Activated CD8-positive, alpha-beta T cell treated with anti-CD3 and anti-CD28 coated beads for 36 hours (primary cell): ENCODE measurements at regions not wholly inside any gene's neighbourhood (a gene's known extent, or its start where the extent isn't known, plus 50 kb on each side); places are given as distances from the start of the nearest gene placed in this dataset.

ENCODE experiments used
- ATAC-seq: fragments of 200-7000 bp; cut with Tn5 transposase; one replicate; pipeline ENCODE4 v1.10.0; 2021; ENCODE audit warnings: mild to moderate bottlenecking, moderate library complexity
- CTCF ChIA-PET: fragments of 350-600 bp; sonication (Branson Sonifier 250); formaldehyde crosslinking; loops from one replicate; lab custom pipeline; 2021; ENCODE audit warnings: antibody characterized with exemption; lab: Charles Lee
- POLR2A ChIA-PET: fragments of 350-600 bp; sonication (Branson Sonifier 250); formaldehyde crosslinking; loops from one replicate; lab custom pipeline; 2021; ENCODE audit warnings: antibody characterized with exemption; lab: Charles Lee
- DNase-seq: peaks from one replicate; pipeline ENCODE4 v3.0.0-alpha.2; 2020
- H3K27ac Mint-ChIP-seq: one replicate; pipeline ENCODE4 v1.8.0; 2021; ENCODE audit warnings: mild to moderate bottlenecking, mixed read lengths
- H3K27me3 Mint-ChIP-seq: one replicate; pipeline ENCODE4 v1.8.0; 2021; ENCODE audit warnings: mixed read lengths
- H3K36me3 Mint-ChIP-seq: one replicate; pipeline ENCODE4 v1.8.0; 2021; ENCODE audit warnings: low read depth, mixed read lengths
- H3K4me1 Mint-ChIP-seq: one replicate; pipeline ENCODE4 v1.8.0; 2021; ENCODE audit warnings: low read depth, mixed read lengths
- H3K4me3 Mint-ChIP-seq: one replicate; pipeline ENCODE4 v1.8.0; 2021; ENCODE audit warnings: mild to moderate bottlenecking, moderate library complexity, mixed read lengths
- H3K9me3 Mint-ChIP-seq: one replicate; pipeline ENCODE4 v1.8.0; 2021; ENCODE audit warnings: mixed read lengths
- CTCF ChIP-seq: fragments of 200-600 bp; IDR thresholded peaks from one replicate; pipeline ENCODE4 v1.8.0; 2022; ENCODE audit warnings: antibody characterized with exemption, mild to moderate bottlenecking
- intact Hi-C: fragments of 100-400 bp; cut with micrococcal nuclease; formaldehyde crosslinking; loops from one replicate; pipeline ENCODE4 v1.10.0; 2022

- intact Hi-C loops, result no loop called here
- ChIA-PET POLR2A (no interaction called here), CTCF (no interaction called here)
- Mint-ChIP-seq H3K27ac (no peak overlapping the region), H3K9me3 (no peaks in the 10 kb centered on the region), H3K36me3 (no peaks in the 10 kb centered on the region), H3K4me3 (no peak overlapping the region), H3K27me3 (peaks cover 11% of the 10 kb centered on the region), H3K4me1 (peaks cover 16% of the 10 kb centered on the region)
- no peak for ATAC-seq
- DNase-seq, result no peak
- TF ChIP-seq CTCF, result no peak
These were observed 589.8 kb upstream of the ATP2B1 start for GRCh38 chr12:90298289-90298948.

- no peak for DNase-seq
- intact Hi-C loops, result no loop called here
- Mint-ChIP-seq H3K4me3 (no peak overlapping the region), H3K9me3 (no peaks in the 10 kb centered on the region), H3K27me3 (peaks cover 13% of the 10 kb centered on the region), H3K27ac (no peak overlapping the region), H3K36me3 (no peaks in the 10 kb centered on the region), H3K4me1 (peaks cover 16% of the 10 kb centered on the region)
- TF ChIP-seq CTCF, result no peak
- CTCF ChIA-PET, result no interaction called here
- POLR2A ChIA-PET, result no interaction called here
- ATAC-seq, result no peak
These were observed 587.2 kb upstream of the ATP2B1 start for GRCh38 chr12:90295858-90296257.

GRCh38 chr12:90292183-90292582, 583.5 kb upstream of the ATP2B1 start:
- Mint-ChIP-seq H3K4me1 (no peaks in the 10 kb centered on the region), H3K36me3 (no peaks in the 10 kb centered on the region), H3K4me3 (no peak overlapping the region), H3K27me3 (peaks cover 17% of the 10 kb centered on the region), H3K27ac (no peak overlapping the region), H3K9me3 (peaks cover 14% of the 10 kb centered on the region)
- no peak for ATAC-seq
- CTCF ChIA-PET, result no interaction called here
- no peak for TF ChIP-seq CTCF
- no peak for DNase-seq
- POLR2A ChIA-PET, result no interaction called here
- intact Hi-C loops, result no loop called here

GRCh38 chr12:90290980-90291975, 582.6 kb upstream of the ATP2B1 start:
- ChIA-PET POLR2A (no interaction called here), CTCF (no interaction called here)
- no peak for DNase-seq
- no peak for TF ChIP-seq CTCF
- ATAC-seq, result no peak
- Mint-ChIP-seq H3K4me1 (no peaks in the 10 kb centered on the region), H3K27ac (no peak overlapping the region), H3K36me3 (no peaks in the 10 kb centered on the region), H3K27me3 (peaks cover 14% of the 10 kb centered on the region), H3K4me3 (no peak overlapping the region), H3K9me3 (peaks cover 14% of the 10 kb centered on the region)
- intact Hi-C loops, result no loop called here

GRCh38 chr12:90287585-90287984, 578.9 kb upstream of the ATP2B1 start:
- ChIA-PET POLR2A (no interaction called here), CTCF (no interaction called here)
- no peak for TF ChIP-seq CTCF
- no peak for ATAC-seq
- Mint-ChIP-seq H3K4me1 (peaks cover 5% of the 10 kb centered on the region), H3K4me3 (no peak overlapping the region), H3K27me3 (peaks cover 6% of the 10 kb centered on the region), H3K36me3 (peaks cover 3% of the 10 kb centered on the region), H3K27ac (no peak overlapping the region), H3K9me3 (peaks cover 23% of the 10 kb centered on the region)
- intact Hi-C loops, result no loop called here
- DNase-seq, result no peak
